Stomach (tissue), 4 donors: ENCODE measurements at regions not wholly inside any gene's neighbourhood (a gene's known extent, or its start where the extent isn't known, plus 50 kb on each side); places are given as distances from the start of the nearest gene placed in this dataset.

ENCODE experiments used
- EP300 ChIP-seq: sonication (generic); formaldehyde crosslinking; IDR thresholded peaks from one replicate; pipeline ENCODE4 v1.6.1; 2017; ENCODE audit warnings: antibody characterized with exemption
- POLR2AphosphoS5 ChIP-seq, 3 donors: sonication (generic); formaldehyde crosslinking; IDR thresholded peaks; one replicate each; pipeline ENCODE4 v1.6.1; 2016; ENCODE audit warnings: antibody characterized with exemption in 3 of 3
- TF ChIP-seq, protein P1 (sequence below), 7 experiments: fragments of 450-650 bp in 4 of 7; fragments of 200-600 bp in 3 of 7; sonication (generic) in 3 of 7; IDR thresholded peaks; one replicate each; pipeline ENCODE4 v1.5.1; 2016 to 2019; ENCODE audit warnings: antibody characterized with exemption in 7 of 7, control low read depth in 2 of 7, mild to moderate bottlenecking in 1 of 7

- TF ChIP-seq, protein P1, sequence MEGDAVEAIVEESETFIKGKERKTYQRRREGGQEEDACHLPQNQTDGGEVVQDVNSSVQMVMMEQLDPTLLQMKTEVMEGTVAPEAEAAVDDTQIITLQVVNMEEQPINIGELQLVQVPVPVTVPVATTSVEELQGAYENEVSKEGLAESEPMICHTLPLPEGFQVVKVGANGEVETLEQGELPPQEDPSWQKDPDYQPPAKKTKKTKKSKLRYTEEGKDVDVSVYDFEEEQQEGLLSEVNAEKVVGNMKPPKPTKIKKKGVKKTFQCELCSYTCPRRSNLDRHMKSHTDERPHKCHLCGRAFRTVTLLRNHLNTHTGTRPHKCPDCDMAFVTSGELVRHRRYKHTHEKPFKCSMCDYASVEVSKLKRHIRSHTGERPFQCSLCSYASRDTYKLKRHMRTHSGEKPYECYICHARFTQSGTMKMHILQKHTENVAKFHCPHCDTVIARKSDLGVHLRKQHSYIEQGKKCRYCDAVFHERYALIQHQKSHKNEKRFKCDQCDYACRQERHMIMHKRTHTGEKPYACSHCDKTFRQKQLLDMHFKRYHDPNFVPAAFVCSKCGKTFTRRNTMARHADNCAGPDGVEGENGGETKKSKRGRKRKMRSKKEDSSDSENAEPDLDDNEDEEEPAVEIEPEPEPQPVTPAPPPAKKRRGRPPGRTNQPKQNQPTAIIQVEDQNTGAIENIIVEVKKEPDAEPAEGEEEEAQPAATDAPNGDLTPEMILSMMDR (IDR thresholded peaks at IDR 0.05): no peak
- TF ChIP-seq POLR2AphosphoS5 (IDR thresholded peaks at IDR 0.05) (no peak), EP300 (no peak)
Measured at GRCh38 chr4:23153076-23153475, 460.3 kb downstream of the GBA3 start.
